A673 (cell line): ENCODE measurements at regions not wholly inside any gene's neighbourhood (a gene's known extent, or its start where the extent isn't known, plus 50 kb on each side); places are given as distances from the start of the nearest gene placed in this dataset.

Experiments
- CTCF ChIP-seq: fragments of 300-800, 200-600 bp; sonication (generic); conservative IDR thresholded peaks from 2 replicates; pipeline ENCODE4 v1.5.1; 2017; ENCODE audit warnings: low read depth, mild to moderate bottlenecking, antibody characterized with exemption, low read length, moderate library complexity, mixed read lengths
- EZH2 ChIP-seq: fragments of 200-600 bp; sonication (generic); IDR thresholded peaks from 2 replicates; pipeline ENCODE4 v1.6.1; 2017; ENCODE audit warnings: borderline replicate concordance, low read depth, mild to moderate bottlenecking, mixed read lengths, antibody characterized with exemption, low read length; ENCODE audit not compliant: poor library complexity, severe bottlenecking

GRCh38 chr2:156196031-156196430 lies 136.5 kb downstream of the NR4A2 start:
- TF ChIP-seq CTCF (no peak), EZH2 (no peak)
